Left lung (tissue), 4 donors: ENCODE measurements at regions not wholly inside any gene's neighbourhood (a gene's known extent, or its start where the extent isn't known, plus 50 kb on each side); places are given as distances from the start of the nearest gene placed in this dataset.

ENCODE experiments used
- ATAC-seq: fragments of 200-7000 bp; cut with Tn5 transposase; one replicate; pipeline ENCODE4 v1.9.1; 2020; ENCODE audit warnings: moderate library complexity
- DNase-seq, 4 donors: peaks; one replicate each; pipeline ENCODE4 v3.0.0-alpha.2; 2013 to 2020
- H3K27ac ChIP-seq, 2 donors: fragments of 200-600 bp; sonication (generic) in 1 of 2; one replicate each; pipeline versions ENCODE4 v1.5.0 to v1.8.0; 2020 to 2021
- H3K27me3 ChIP-seq, 2 donors: fragments of 200-600 bp; sonication (generic) in 1 of 2; one replicate each; pipeline versions ENCODE4 v1.5.0 to v1.8.0; 2020 to 2021
- H3K36me3 ChIP-seq, 2 donors: fragments of 200-600 bp; sonication (generic) in 1 of 2; one replicate each; pipeline versions ENCODE4 v1.5.0 to v1.8.0; 2020 to 2021
- H3K4me1 ChIP-seq, 2 donors: fragments of 200-600 bp; one replicate each; pipeline ENCODE4 v1.8.0; 2021
- H3K4me3 ChIP-seq, 2 donors: fragments of 200-600 bp; sonication (generic) in 1 of 2; one replicate each; pipeline versions ENCODE4 v1.5.0 to v1.8.0; 2020 to 2021; ENCODE audit warnings: mild to moderate bottlenecking in 1 of 2
- H3K9me3 ChIP-seq, 2 donors: fragments of 200-600 bp; sonication (generic) in 1 of 2; one replicate each; pipeline versions ENCODE4 v1.5.0 to v1.8.0; 2020 to 2021
- CTCF ChIP-seq, 2 donors: fragments of 200-600 bp; sonication (generic) in 1 of 2; IDR thresholded peaks; one replicate each; pipeline versions ENCODE4 v1.5.0 to v1.8.0; 2021; ENCODE audit warnings: antibody characterized with exemption in 2 of 2
- intact Hi-C, 2 donors: fragments of 100-400 bp; cut with DNase I; formaldehyde crosslinking; loops; one replicate each; pipeline versions ENCODE4 v1.11.2 to v1.14.2; 2022
- donor health status: DM: no; HTN: yes; CAD: no.
- donor health status: DM: no; HTN: no; CAD: no.

DNA sequence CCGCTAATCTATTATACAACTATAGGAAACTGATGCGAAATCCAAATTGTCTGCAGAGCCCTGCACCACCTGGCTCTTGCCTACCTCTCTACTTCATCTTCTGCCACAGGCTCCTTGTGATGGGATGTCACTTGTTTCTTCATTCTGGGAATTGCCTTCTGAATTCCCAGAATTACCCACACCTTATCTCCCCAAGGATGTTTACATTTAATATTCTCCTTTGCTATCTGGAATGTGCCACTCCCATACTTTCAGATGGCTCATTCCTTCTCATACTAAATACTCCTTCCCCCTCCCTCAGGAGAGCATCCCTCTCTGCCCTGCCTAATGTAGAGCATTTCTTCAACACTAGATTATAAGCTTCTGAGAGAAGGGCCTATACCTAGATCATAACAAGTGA lies 573.1 kb downstream of the GALC start:
- Histone ChIP-seq H3K4me1 (no peaks in the 10 kb centered on the region), H3K27me3 (no peaks in the 10 kb centered on the region), H3K36me3 (no peaks in the 10 kb centered on the region), H3K27ac (no peak overlapping the region), H3K4me3 (no peak overlapping the region), H3K9me3 (peaks cover 0 to 34% of the 10 kb centered on the region in 2 donors)
- intact Hi-C loops, result no loop called here
- TF ChIP-seq CTCF (IDR thresholded peaks at IDR 0.05), result no peak
- DNase-seq (no peak), ATAC-seq (no peak)

DNA sequence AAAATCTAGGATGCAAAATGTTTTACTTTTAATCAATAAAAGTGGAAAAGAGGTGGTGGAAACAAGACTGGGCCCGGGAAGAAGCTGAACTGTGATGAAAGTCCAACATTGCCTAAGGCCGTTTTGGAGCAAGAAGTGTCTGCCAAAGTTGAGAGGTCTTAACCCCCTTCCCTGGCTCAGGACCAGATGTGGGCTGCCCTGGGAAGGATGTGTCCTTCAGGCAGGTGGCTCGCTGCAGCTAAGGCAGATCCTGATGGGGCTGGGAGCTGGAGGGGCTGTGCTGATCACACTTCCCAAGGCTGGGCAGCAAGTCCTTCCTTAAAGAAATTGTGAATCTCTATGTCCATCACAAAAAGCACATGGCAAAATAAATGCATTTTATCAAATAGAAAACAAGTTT lies 581.6 kb downstream of the GALC start:
- H3K4me1 ChIP-seq, result no peaks in the 10 kb centered on the region
- intact Hi-C loops, result no loop called here
- DNase-seq (no peak), ATAC-seq (no peak)
- H3K36me3 ChIP-seq, result no peaks in the 10 kb centered on the region
- no peak overlapping the region for H3K4me3 ChIP-seq
- H3K27ac ChIP-seq, result no peak overlapping the region
- H3K9me3 ChIP-seq, result peaks cover 0 to 3% of the 10 kb centered on the region in 2 donors
- no peak for TF ChIP-seq CTCF (IDR thresholded peaks at IDR 0.05)
- H3K27me3 ChIP-seq, result no peaks in the 10 kb centered on the region

DNA sequence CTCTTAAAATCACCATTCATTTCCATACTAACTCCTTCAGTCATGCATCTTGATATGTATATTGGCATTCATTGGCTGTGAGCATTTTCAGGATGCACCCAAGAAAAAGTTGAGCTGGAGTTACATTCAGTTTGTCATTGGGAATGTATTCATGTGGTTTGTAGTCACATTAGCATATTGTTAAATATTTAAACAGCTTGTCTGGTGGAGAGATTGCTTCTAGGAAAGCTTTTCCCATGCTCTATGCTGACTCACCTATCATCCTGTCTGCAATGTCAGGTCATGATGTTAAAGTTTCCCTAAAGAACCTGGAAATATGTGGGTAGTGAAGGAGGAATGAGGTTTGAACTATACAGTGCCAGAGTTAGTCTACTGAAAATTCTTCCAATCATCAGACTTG lies 583.6 kb downstream of the GALC start:
- no peaks in the 10 kb centered on the region for H3K9me3 ChIP-seq
- H3K4me3 ChIP-seq, result no peak overlapping the region
- no peak for TF ChIP-seq CTCF (IDR thresholded peaks at IDR 0.05)
- DNase-seq (no peak), ATAC-seq (no peak)
- H3K4me1 ChIP-seq, result no peaks in the 10 kb centered on the region
- no peak overlapping the region for H3K27ac ChIP-seq
- H3K36me3 ChIP-seq, result no peaks in the 10 kb centered on the region
- intact Hi-C loops, result no loop called here
- no peaks in the 10 kb centered on the region for H3K27me3 ChIP-seq

DNA sequence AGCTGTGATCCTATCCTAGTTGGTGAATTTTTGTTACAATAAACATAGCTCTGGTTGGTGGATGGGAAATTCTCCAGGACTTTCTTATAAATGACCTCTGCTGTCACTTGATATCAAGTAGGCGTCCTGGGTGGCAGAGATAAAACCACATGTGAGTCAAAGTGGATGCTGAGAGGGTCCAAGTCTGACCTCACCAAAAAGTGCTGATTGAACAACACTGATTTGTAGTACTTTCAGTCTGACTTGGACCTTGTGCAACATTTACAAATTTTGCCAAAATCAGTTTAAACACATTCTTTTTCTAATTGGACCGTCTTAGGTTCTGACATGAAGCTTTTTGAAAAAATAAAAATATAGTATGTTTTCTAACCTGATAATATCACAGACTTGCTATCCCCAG lies 585.6 kb downstream of the GALC start:
- intact Hi-C loops, result no loop called here
- Histone ChIP-seq H3K4me1 (no peaks in the 10 kb centered on the region), H3K27me3 (no peaks in the 10 kb centered on the region), H3K9me3 (peaks cover 0 to 2% of the 10 kb centered on the region in 2 donors), H3K36me3 (no peaks in the 10 kb centered on the region), H3K4me3 (no peak overlapping the region), H3K27ac (no peak overlapping the region)
- DNase-seq (no peak), ATAC-seq (no peak)
- TF ChIP-seq CTCF (IDR thresholded peaks at IDR 0.05), result no peak

GRCh38 chr14:87405563-87405962 lies 587.4 kb downstream of the GALC start:
- H3K27ac ChIP-seq, result no peak overlapping the region
- H3K4me3 ChIP-seq, result no peak overlapping the region
- H3K4me1 ChIP-seq, result no peaks in the 10 kb centered on the region
- no peak for ATAC-seq
- TF ChIP-seq CTCF (IDR thresholded peaks at IDR 0.05), result no peak
- H3K36me3 ChIP-seq, result no peaks in the 10 kb centered on the region
- intact Hi-C loops, result no loop called here
- no peak for DNase-seq
- H3K9me3 ChIP-seq, result peaks cover 0 to 2% of the 10 kb centered on the region in 2 donors
- H3K27me3 ChIP-seq, result no peaks in the 10 kb centered on the region
